H9 (cell line): ENCODE measurements at regions not wholly inside any gene's neighbourhood (a gene's known extent, or its start where the extent isn't known, plus 50 kb on each side); places are given as distances from the start of the nearest gene placed in this dataset.

ENCODE experiments used
- DNase-seq: peaks from one replicate; pipeline ENCODE4 v3.0.0-alpha.2; 2017
- H2AFZ ChIP-seq: one replicate; pipeline ENCODE4 v1.6.1; 2013; ENCODE audit warnings: mild to moderate bottlenecking, low read length, control low read depth, moderate library complexity
- H2AK5ac ChIP-seq: 2 replicates; pipeline ENCODE4 v1.6.1; 2013; ENCODE audit warnings: low read length, control low read depth, mixed read lengths; ENCODE audit not compliant: insufficient read length
- H2BK120ac ChIP-seq: one replicate; pipeline ENCODE4 v1.6.1; 2013; ENCODE audit warnings: low read depth, mild to moderate bottlenecking, low read length, control low read depth, inconsistent platforms; ENCODE audit not compliant: poor library complexity, severe bottlenecking
- H2BK12ac ChIP-seq: 2 replicates; pipeline ENCODE4 v1.6.1; 2013; ENCODE audit warnings: low read length, control low read depth, mixed read lengths, low read depth; ENCODE audit not compliant: insufficient read length
- H2BK15ac ChIP-seq: 2 replicates; pipeline ENCODE4 v1.6.1; 2013; ENCODE audit warnings: low read depth, low read length, control low read depth
- H2BK20ac ChIP-seq: one replicate; pipeline ENCODE4 v1.6.1; 2013; ENCODE audit warnings: low read depth, mild to moderate bottlenecking, low read length, control low read depth, inconsistent platforms; ENCODE audit not compliant: poor library complexity, severe bottlenecking
- H2BK5ac ChIP-seq: 2 replicates; pipeline ENCODE4 v1.6.1; 2013; ENCODE audit warnings: low read length, control low read depth, mixed read lengths; ENCODE audit not compliant: insufficient read length
- H3K14ac ChIP-seq: 2 replicates; pipeline ENCODE4 v1.6.1; 2013; ENCODE audit warnings: low read length, control low read depth; ENCODE audit not compliant: insufficient read depth
- H3K18ac ChIP-seq: 2 replicates; pipeline ENCODE4 v1.6.1; 2013; ENCODE audit warnings: low read depth, mild to moderate bottlenecking, mixed read lengths, low read length, control low read depth; ENCODE audit not compliant: insufficient read length
- H3K23ac ChIP-seq: 2 replicates; pipeline ENCODE4 v1.6.1; 2013; ENCODE audit warnings: low read length, control low read depth, mixed read lengths, low read depth; ENCODE audit not compliant: insufficient read length
- H3K23me2 ChIP-seq: 2 replicates; pipeline ENCODE4 v1.6.1; 2013; ENCODE audit warnings: low read depth, mild to moderate bottlenecking, mixed read lengths, low read length, control low read depth; ENCODE audit not compliant: insufficient read length, poor library complexity, severe bottlenecking
- H3K27ac ChIP-seq: 2 replicates; pipeline ENCODE4 v1.5.1; 2013; ENCODE audit warnings: low read length, control low read depth, mixed read lengths, low read depth; ENCODE audit not compliant: insufficient read length
- H3K27me3 ChIP-seq: 2 replicates; pipeline ENCODE4 v1.6.1; 2013; ENCODE audit warnings: low read length, control low read depth, inconsistent platforms; ENCODE audit not compliant: insufficient read depth
- H3K4ac ChIP-seq: 2 replicates; pipeline ENCODE4 v1.6.1; 2013; ENCODE audit warnings: low read depth, mild to moderate bottlenecking, control low read depth, inconsistent platforms, low read length, moderate library complexity
- H3K4me1 ChIP-seq: 2 replicates; pipeline ENCODE4 v1.6.1; 2013; ENCODE audit warnings: low read length, control low read depth, inconsistent platforms; ENCODE audit not compliant: insufficient read depth
- H3K4me2 ChIP-seq: 2 replicates; pipeline ENCODE4 v1.6.1; 2013; ENCODE audit warnings: low read length, control low read depth, mixed read lengths; ENCODE audit not compliant: insufficient read length, insufficient read depth
- H3K56ac ChIP-seq: 2 replicates; pipeline ENCODE4 v1.6.1; 2013; ENCODE audit warnings: low read depth, mild to moderate bottlenecking, mixed read lengths, low read length, control low read depth; ENCODE audit not compliant: insufficient read length
- H3K79me1 ChIP-seq: 2 replicates; pipeline ENCODE4 v1.6.1; 2013; ENCODE audit warnings: low read depth, mild to moderate bottlenecking, moderate library complexity, low read length, control low read depth, inconsistent platforms; ENCODE audit not compliant: insufficient read depth, poor library complexity, severe bottlenecking
- H3K79me2 ChIP-seq: 2 replicates; pipeline ENCODE4 v1.6.1; 2013; ENCODE audit warnings: low read length, control low read depth, inconsistent platforms; ENCODE audit not compliant: insufficient read depth
- H3K9ac ChIP-seq: 2 replicates; pipeline ENCODE4 v1.6.1; 2013; ENCODE audit warnings: low read length, control low read depth, mixed read lengths; ENCODE audit not compliant: insufficient read length; ENCODE audit errors: extremely low read depth
- H3K9me3 ChIP-seq: one replicate; pipeline ENCODE4 v1.6.1; 2013; ENCODE audit warnings: low read depth, low read length, inconsistent platforms; ENCODE audit not compliant: control insufficient read depth
- H3T11ph ChIP-seq: one replicate; pipeline ENCODE4 v1.6.1; 2013; ENCODE audit warnings: mild to moderate bottlenecking, low read length, control low read depth, inconsistent platforms
- H4K20me1 ChIP-seq: one replicate; pipeline ENCODE4 v1.6.1; 2013; ENCODE audit not compliant: control insufficient read depth, insufficient read length, insufficient read depth
- H4K5ac ChIP-seq: 2 replicates; pipeline ENCODE4 v1.6.1; 2013; ENCODE audit warnings: low read depth, mild to moderate bottlenecking, mixed read lengths, low read length, control low read depth; ENCODE audit not compliant: insufficient read length
- H4K8ac ChIP-seq: replicated peaks from 2 replicates; pipeline ENCODE4 v1.6.1; 2013; ENCODE audit warnings: low read length, control low read depth, mixed read lengths, low read depth; ENCODE audit not compliant: insufficient read length
- H4K91ac ChIP-seq: 2 replicates; pipeline ENCODE4 v1.6.1; 2013; ENCODE audit warnings: low read depth, mild to moderate bottlenecking, moderate library complexity, mixed read lengths, low read length, control low read depth; ENCODE audit not compliant: insufficient read length
- H3K27ac Mint-ChIP-seq, 3 experiments: 2 replicates in 2 of 3; 3 replicates in 1 of 3; pipeline ENCODE4 v1.8.0; 2020 to 2021; ENCODE audit warnings: mixed read lengths in 3 of 3, mild to moderate bottlenecking in 1 of 3, moderate library complexity in 1 of 3
- H3K27me3 Mint-ChIP-seq: 2 replicates; pipeline ENCODE4 v1.8.0; 2021; ENCODE audit warnings: low read depth, mild to moderate bottlenecking, moderate library complexity, mixed read lengths
- H3K36me3 Mint-ChIP-seq, 3 experiments: 2 replicates in 2 of 3; 3 replicates in 1 of 3; pipeline ENCODE4 v1.8.0; 2020 to 2021; ENCODE audit warnings: low read depth in 3 of 3, mixed read lengths in 3 of 3; ENCODE audit not compliant: insufficient read depth in 1 of 3
- H3K4me1 Mint-ChIP-seq, 2 experiments: 2 replicates each; pipeline ENCODE4 v1.8.0; 2020; ENCODE audit warnings: mixed read lengths in 2 of 2
- H3K4me3 Mint-ChIP-seq, 2 experiments: 2 replicates in 1 of 2; 3 replicates in 1 of 2; pipeline ENCODE4 v1.8.0; 2020 to 2021; ENCODE audit warnings: mild to moderate bottlenecking in 2 of 2, mixed read lengths in 2 of 2, moderate library complexity in 1 of 2
- H3K9me3 Mint-ChIP-seq, 2 experiments: 2 replicates in 1 of 2; 3 replicates in 1 of 2; pipeline ENCODE4 v1.8.0; 2020; ENCODE audit warnings: mild to moderate bottlenecking in 2 of 2, mixed read lengths in 2 of 2, moderate library complexity in 1 of 2
- WGBS: extraction: QIAGEN DNeasy Blood & Tissue Kit; methylation state at CpG from one replicate; pipeline ENCODE4 v1.1.7; 2013; ENCODE audit warnings: missing lambda C conversion rate, low lambda C conversion rate, mixed read lengths; ENCODE audit not compliant: insufficient read length; ENCODE audit errors: extremely low coverage; 5-methylcytosine and 5-hydroxymethylcytosine counted together
- TF ChIP-seq, protein P1 (sequence below): fragments of 200-600 bp; sonication (generic); conservative IDR thresholded peaks from 3 replicates; pipeline ENCODE4 v1.8.0; 2021; ENCODE audit warnings: antibody characterized with exemption, mild to moderate bottlenecking

DNA sequence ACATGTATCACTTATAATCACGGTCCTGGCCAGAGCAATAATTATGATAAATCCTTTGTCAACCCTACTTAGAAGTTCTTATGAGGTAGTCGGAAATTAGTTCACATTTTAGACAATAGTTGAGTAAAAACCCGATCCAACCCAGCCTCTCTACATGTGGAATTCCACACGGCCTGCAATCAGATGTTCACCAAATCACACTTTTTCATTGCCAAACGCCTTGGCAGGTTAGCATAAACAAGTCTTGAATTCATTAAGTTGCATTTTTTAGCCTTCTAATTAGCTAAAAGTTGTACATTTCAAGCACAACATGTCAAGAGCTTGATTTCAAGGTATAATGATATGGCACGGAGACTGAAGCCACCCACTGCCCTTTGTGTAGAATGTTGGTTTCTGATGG, 65.3 kb downstream of the FOXL1 start:
- no peak overlapping the region for H3K4ac ChIP-seq
- no peak overlapping the region for H4K8ac ChIP-seq
- H2BK15ac ChIP-seq: no peak overlapping the region
- TF ChIP-seq, protein P1, sequence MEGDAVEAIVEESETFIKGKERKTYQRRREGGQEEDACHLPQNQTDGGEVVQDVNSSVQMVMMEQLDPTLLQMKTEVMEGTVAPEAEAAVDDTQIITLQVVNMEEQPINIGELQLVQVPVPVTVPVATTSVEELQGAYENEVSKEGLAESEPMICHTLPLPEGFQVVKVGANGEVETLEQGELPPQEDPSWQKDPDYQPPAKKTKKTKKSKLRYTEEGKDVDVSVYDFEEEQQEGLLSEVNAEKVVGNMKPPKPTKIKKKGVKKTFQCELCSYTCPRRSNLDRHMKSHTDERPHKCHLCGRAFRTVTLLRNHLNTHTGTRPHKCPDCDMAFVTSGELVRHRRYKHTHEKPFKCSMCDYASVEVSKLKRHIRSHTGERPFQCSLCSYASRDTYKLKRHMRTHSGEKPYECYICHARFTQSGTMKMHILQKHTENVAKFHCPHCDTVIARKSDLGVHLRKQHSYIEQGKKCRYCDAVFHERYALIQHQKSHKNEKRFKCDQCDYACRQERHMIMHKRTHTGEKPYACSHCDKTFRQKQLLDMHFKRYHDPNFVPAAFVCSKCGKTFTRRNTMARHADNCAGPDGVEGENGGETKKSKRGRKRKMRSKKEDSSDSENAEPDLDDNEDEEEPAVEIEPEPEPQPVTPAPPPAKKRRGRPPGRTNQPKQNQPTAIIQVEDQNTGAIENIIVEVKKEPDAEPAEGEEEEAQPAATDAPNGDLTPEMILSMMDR: no peak
- no peak overlapping the region for H3K18ac ChIP-seq
- H3T11ph ChIP-seq: no peak overlapping the region
- H3K23me2 ChIP-seq: no peaks in the 10 kb centered on the region
- H4K91ac ChIP-seq: no peak overlapping the region
- no peaks in the 10 kb centered on the region for H3K4me1 ChIP-seq
- no CpG with 5 or more reads among the region's 6 CpGs for WGBS
- no peak for DNase-seq
- no peak overlapping the region for H2BK20ac ChIP-seq
- Mint-ChIP-seq H3K27me3 (peaks cover 17% of the 10 kb centered on the region), H3K36me3 (peaks cover 0 to 5% (median 4%) of the 10 kb centered on the region in 3 experiments; a peak in 2 of 7 replicates), H3K9me3 (peaks cover 13 to 14% of the 10 kb centered on the region in 2 experiments), H3K27ac (no peak overlapping the region), H3K4me1 (no peaks in the 10 kb centered on the region), H3K4me3 (no peak overlapping the region)
- no peak overlapping the region for H2AK5ac ChIP-seq
- no peak overlapping the region for H3K27ac ChIP-seq
- H4K20me1 ChIP-seq: no peaks in the 10 kb centered on the region
- no peak overlapping the region for H2BK5ac ChIP-seq
- no peak overlapping the region for H2BK12ac ChIP-seq
- no peaks in the 10 kb centered on the region for H3K79me2 ChIP-seq
- H3K56ac ChIP-seq: no peak overlapping the region
- H3K9ac ChIP-seq: no peak overlapping the region
- no peaks in the 10 kb centered on the region for H3K9me3 ChIP-seq
- H3K14ac ChIP-seq: no peak overlapping the region
- H4K5ac ChIP-seq: no peak overlapping the region
- H3K27me3 ChIP-seq: no peaks in the 10 kb centered on the region
- H3K4me2 ChIP-seq: no peak overlapping the region
- H2BK120ac ChIP-seq: no peak overlapping the region
- H3K23ac ChIP-seq: no peak overlapping the region
- no peaks in the 10 kb centered on the region for H3K79me1 ChIP-seq
- no peak overlapping the region for H2AFZ ChIP-seq
